H1 (cell line): ENCODE measurements at regions not wholly inside any gene's neighbourhood (a gene's known extent, or its start where the extent isn't known, plus 50 kb on each side); places are given as distances from the start of the nearest gene placed in this dataset.

Experiments
- CTCF ChIA-PET: fragments of 300-600 bp; sonication (Branson Sonifier 250); formaldehyde crosslinking; loops from one replicate; lab custom pipeline; 2021; ENCODE audit not compliant: partially characterized antibody; lab: Charles Lee
- POLR2A ChIA-PET: fragments of 300-600 bp; sonication (Branson Sonifier 250); formaldehyde crosslinking; loops from one replicate; lab custom pipeline; 2021; ENCODE audit warnings: inconsistent platforms; ENCODE audit not compliant: partially characterized antibody; lab: Charles Lee
- DNase-seq, 2 experiments: peaks; one replicate each; pipeline versions ENCODE4 v3.0.0 to v3.0.0-alpha.2; 2010 to 2022; ENCODE audit warnings: low spot score in 2 of 2, low read depth in 1 of 2, mixed read lengths in 1 of 2
- FAIRE-seq: peaks from 2 replicates; lab custom pipeline; 2011; peaks lifted over from hg19 to GRCh38; lab: Jason Lieb, UNC
- H2AFZ ChIP-seq: 2 replicates; pipeline ENCODE4 v1.8.1; 2012; ENCODE audit warnings: low read length, inconsistent platforms
- H2AK5ac ChIP-seq: 2 replicates; pipeline ENCODE4 v1.6.1; 2013; ENCODE audit warnings: low read depth, low read length
- H2BK120ac ChIP-seq: replicated peaks from 2 replicates; pipeline ENCODE3; 2013; ENCODE audit warnings: low read depth, low read length, inconsistent platforms
- H2BK12ac ChIP-seq: 2 replicates; pipeline ENCODE4 v1.6.1; 2013; ENCODE audit warnings: low read depth, low read length
- H2BK15ac ChIP-seq: 2 replicates; pipeline ENCODE4 v1.6.1; 2013; ENCODE audit warnings: low read length
- H2BK20ac ChIP-seq: 2 replicates; pipeline ENCODE4 v1.6.1; 2013; ENCODE audit warnings: low read length
- H2BK5ac ChIP-seq: 2 replicates; pipeline ENCODE4 v1.6.1; 2013; ENCODE audit warnings: low read depth, low read length
- H3K14ac ChIP-seq: 2 replicates; pipeline ENCODE4 v1.6.1; 2013; ENCODE audit warnings: inconsistent platforms; ENCODE audit not compliant: insufficient read length
- H3K18ac ChIP-seq: 2 replicates; pipeline ENCODE4 v1.6.1; 2013; ENCODE audit warnings: low read length; ENCODE audit errors: extremely low read depth
- H3K23ac ChIP-seq: 2 replicates; pipeline ENCODE4 v1.6.1; 2013; ENCODE audit warnings: inconsistent platforms; ENCODE audit not compliant: insufficient read length
- H3K23me2 ChIP-seq: 2 replicates; pipeline ENCODE4 v1.6.1; 2013; ENCODE audit warnings: low read depth, low read length
- H3K27ac ChIP-seq: 2 replicates; pipeline ENCODE4 v1.6.1; 2011; ENCODE audit warnings: low read depth, low read length, inconsistent platforms
- H3K27me3 ChIP-seq, 4 experiments: replicated peaks in 1 of 4; 1 replicate in 1 of 4; 2 replicates in 3 of 4; pipeline versions ENCODE4 v1.6.1 to v1.8.1; 2011 to 2013; ENCODE audit warnings: low read length in 3 of 4, mild to moderate bottlenecking in 3 of 4, inconsistent platforms in 2 of 4, mixed read lengths in 2 of 4, moderate library complexity in 1 of 4; ENCODE audit not compliant: control insufficient read depth in 3 of 4, insufficient read depth in 3 of 4; ENCODE audit errors: extremely low read depth in 1 of 4
- H3K36me3 ChIP-seq, 4 experiments: 2 replicates each; pipeline versions ENCODE4 v1.6.1 to v1.8.1; 2011 to 2013; ENCODE audit warnings: mild to moderate bottlenecking in 4 of 4, low read length in 3 of 4, moderate library complexity in 2 of 4, control low read depth in 1 of 4, inconsistent platforms in 1 of 4; ENCODE audit not compliant: insufficient read depth in 4 of 4, control insufficient read depth in 2 of 4
- H3K4ac ChIP-seq: replicated peaks from 2 replicates; pipeline ENCODE3; 2013; ENCODE audit warnings: low read length, low read depth, mixed read lengths, inconsistent platforms; ENCODE audit not compliant: insufficient read length
- H3K4me1 ChIP-seq, 4 experiments: replicated peaks in 1 of 4; 1 replicate in 1 of 4; 2 replicates in 3 of 4; pipeline versions ENCODE4 v1.6.1 to v1.8.1; 2011 to 2013; ENCODE audit warnings: low read length in 3 of 4, inconsistent platforms in 2 of 4, mixed read lengths in 1 of 4; ENCODE audit not compliant: insufficient read depth in 4 of 4, control insufficient read depth in 3 of 4
- H3K4me2 ChIP-seq, 2 experiments: 2 replicates each; pipeline versions ENCODE4 v1.6.1 to v1.8.1; 2011 to 2013; ENCODE audit warnings: low read depth in 2 of 2, low read length in 2 of 2, control low read depth in 1 of 2, inconsistent platforms in 1 of 2, mild to moderate bottlenecking in 1 of 2; ENCODE audit not compliant: insufficient read depth in 1 of 2
- H3K4me3 ChIP-seq, 4 experiments: fragments of 200-600, 300-600 bp in 1 of 4; sonication (generic), shearing (Covaris generic), sonication (Bioruptor Twin) in 1 of 4; 2 replicates each; pipeline versions ENCODE4 v1.5.1 to v1.8.1; 2011 to 2016; ENCODE audit warnings: low read length in 4 of 4, low read depth in 3 of 4, control low read depth in 2 of 4, inconsistent platforms in 2 of 4, mild to moderate bottlenecking in 2 of 4, mixed read lengths in 1 of 4, moderate library complexity in 1 of 4; ENCODE audit not compliant: insufficient read depth in 2 of 4; ENCODE audit errors: extremely low read depth in 1 of 4
- H3K56ac ChIP-seq: replicated peaks from 2 replicates; pipeline ENCODE3; 2013; ENCODE audit warnings: low read depth, mild to moderate bottlenecking, mixed read lengths, low read length, inconsistent platforms; ENCODE audit not compliant: insufficient read length
- H3K79me1 ChIP-seq: 2 replicates; pipeline ENCODE4 v1.6.1; 2013; ENCODE audit warnings: low read depth, low read length, control low read depth
- H3K79me2 ChIP-seq, 2 experiments: 2 replicates each; pipeline versions ENCODE4 v1.6.1 to v1.8.1; 2012 to 2013; ENCODE audit warnings: low read length in 2 of 2, mild to moderate bottlenecking in 2 of 2, inconsistent platforms in 1 of 2; ENCODE audit not compliant: insufficient read depth in 2 of 2, control insufficient read depth in 1 of 2
- H3K9ac ChIP-seq, 4 experiments: replicated peaks in 1 of 4; 1 replicate in 1 of 4; 2 replicates in 3 of 4; pipeline versions ENCODE4 v1.6.1 to v1.8.1; 2011 to 2013; ENCODE audit warnings: low read depth in 3 of 4, low read length in 3 of 4, control low read depth in 2 of 4, mild to moderate bottlenecking in 2 of 4, moderate library complexity in 2 of 4, inconsistent platforms in 1 of 4; ENCODE audit errors: extremely low read depth in 1 of 4
- H3K9me3 ChIP-seq, 2 experiments: 2 replicates each; pipeline versions ENCODE4 v1.6.1 to v1.8.1; 2012 to 2013; ENCODE audit warnings: mild to moderate bottlenecking in 2 of 2, moderate library complexity in 2 of 2, control low read depth in 1 of 2, inconsistent platforms in 1 of 2, low read depth in 1 of 2, low read length in 1 of 2, mixed read lengths in 1 of 2; ENCODE audit not compliant: insufficient read depth in 2 of 2
- H4K20me1 ChIP-seq, 2 experiments: replicated peaks in 1 of 2; 2 replicates each; pipeline versions ENCODE3 to v1.8.1; 2011 to 2013; ENCODE audit warnings: inconsistent platforms in 2 of 2, low read length in 2 of 2, mild to moderate bottlenecking in 1 of 2; ENCODE audit not compliant: insufficient read depth in 2 of 2, control insufficient read depth in 1 of 2
- H4K5ac ChIP-seq: 2 replicates; pipeline ENCODE4 v1.6.1; 2013; ENCODE audit warnings: low read length, low read depth, mixed read lengths, inconsistent platforms; ENCODE audit not compliant: insufficient read length
- H4K8ac ChIP-seq: 2 replicates; pipeline ENCODE4 v1.8.0; 2013; ENCODE audit warnings: mild to moderate bottlenecking, moderate library complexity, low read length, inconsistent platforms; ENCODE audit not compliant: insufficient read depth; ENCODE audit errors: extremely low read depth
- H4K91ac ChIP-seq: replicated peaks from 2 replicates; pipeline ENCODE3; 2013; ENCODE audit warnings: low read length, mixed read lengths, inconsistent platforms; ENCODE audit not compliant: insufficient read length
- ASH2L ChIP-seq: fragments of 200-600, 300-600 bp; sonication (generic); IDR thresholded peaks from one replicate; pipeline ENCODE4 v1.7.1; 2017; ENCODE audit warnings: low read length
- BCL11A ChIP-seq, 2 experiments: IDR thresholded peaks; one replicate each; pipeline ENCODE4 v1.6.1; 2011; ENCODE audit warnings: low read depth in 2 of 2, low read length in 2 of 2, mild to moderate bottlenecking in 2 of 2
- CHD2 ChIP-seq: IDR thresholded peaks from 2 replicates; pipeline ENCODE4 v1.6.1; 2012; ENCODE audit warnings: low read length, improper control_type of control experiment
- GTF2F1 ChIP-seq: IDR thresholded peaks from 2 replicates; pipeline ENCODE4 v1.6.1; 2012; ENCODE audit warnings: low read depth, low read length, improper control_type of control experiment, borderline replicate concordance
- HDAC2 ChIP-seq, 2 experiments: fragments of 300-600 bp in 1 of 2; sonication (generic) in 1 of 2; IDR thresholded peaks; 2 replicates each; pipeline ENCODE4 v1.6.1; 2011 to 2012; ENCODE audit warnings: low read depth in 2 of 2, low read length in 2 of 2, mild to moderate bottlenecking in 2 of 2, moderate library complexity in 2 of 2, borderline replicate concordance in 1 of 2, inconsistent platforms in 1 of 2
- KDM4A ChIP-seq: IDR thresholded peaks from one replicate; pipeline ENCODE4 v1.7.1; 2012; ENCODE audit warnings: low read depth, mild to moderate bottlenecking, moderate library complexity, low read length, inconsistent platforms; ENCODE audit not compliant: severe bottlenecking
- MAFK ChIP-seq: IDR thresholded peaks from 2 replicates; pipeline ENCODE4 v1.6.1; 2012; ENCODE audit warnings: low read depth, mild to moderate bottlenecking, improper control_type of control experiment, low read length
- PHF8 ChIP-seq: fragments of 200-600 bp; sonication (generic); conservative IDR thresholded peaks from 2 replicates; pipeline ENCODE4 v1.7.1; 2012; ENCODE audit warnings: low read depth, mild to moderate bottlenecking, inconsistent platforms, low read length, moderate library complexity
- SIRT6 ChIP-seq: IDR thresholded peaks from one replicate; pipeline ENCODE4 v1.7.1; 2012; ENCODE audit warnings: low read length, inconsistent platforms
- SP2 ChIP-seq: IDR thresholded peaks from 2 replicates; pipeline ENCODE4 v1.6.1; 2012; ENCODE audit warnings: mild to moderate bottlenecking, low read length, inconsistent platforms
- TCF12 ChIP-seq: IDR thresholded peaks from 2 replicates; pipeline ENCODE4 v1.6.1; 2011; ENCODE audit warnings: low read depth, mild to moderate bottlenecking, low read length
- TEAD4 ChIP-seq: IDR thresholded peaks from 2 replicates; pipeline ENCODE4 v1.6.1; 2012; ENCODE audit warnings: low read depth, low read length, inconsistent platforms, mixed read lengths
- WGBS, 2 experiments: shearing (Covaris generic) in 1 of 2; methylation state at CpG; one replicate each; pipeline versions ENCODE4 v1.1.6 to v1.1.7; 2013 to 2015; ENCODE audit warnings: low lambda C conversion rate in 2 of 2, mixed read lengths in 2 of 2, inconsistent platforms in 1 of 2, low coverage in 1 of 2, missing lambda C conversion rate in 1 of 2; ENCODE audit not compliant: insufficient replicate concordance in 2 of 2, insufficient coverage in 1 of 2, insufficient read length in 1 of 2; ENCODE audit errors: extremely low coverage in 1 of 2, missing lambda C conversion rate in 1 of 2; 5-methylcytosine and 5-hydroxymethylcytosine counted together
- TF ChIP-seq, protein P1 (sequence below), 3 experiments: IDR thresholded peaks; 1 replicate in 2 of 3; 2 replicates in 1 of 3; pipeline versions ENCODE4 v1.5.1 to v1.6.1; 2011; ENCODE audit warnings: low read length in 3 of 3, mild to moderate bottlenecking in 3 of 3, inconsistent platforms in 2 of 3, low read depth in 1 of 3, moderate library complexity in 1 of 3; ENCODE audit not compliant: insufficient read depth in 1 of 3; ENCODE audit errors: control extremely low read depth in 1 of 3

DNA sequence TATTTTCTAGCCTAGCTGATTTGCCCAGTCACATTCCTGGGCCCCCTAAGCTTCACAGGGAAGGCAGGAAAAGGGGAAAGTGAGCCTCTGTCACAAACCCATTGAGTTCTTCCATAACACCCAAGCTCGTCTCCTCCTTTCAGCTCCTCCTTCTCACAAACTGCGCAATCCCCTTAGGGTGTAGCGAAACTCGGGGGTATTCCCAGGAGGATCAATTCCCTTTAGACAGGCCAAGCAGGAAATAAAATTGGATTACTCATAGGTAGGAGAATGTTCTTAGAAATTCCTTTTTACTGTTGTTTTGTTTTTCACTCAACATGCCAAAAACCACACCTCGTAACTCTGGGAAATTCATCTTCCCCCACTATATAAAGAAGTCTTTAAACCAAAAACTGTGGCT, 139.3 kb downstream of the IRS2 start:
- 85% methylated on average over 5 of the region's 5 CpGs; no CpG with 5 or more reads in 1 of the 2 experiments for WGBS, 2 experiments
- Histone ChIP-seq H3K23me2 (no peaks in the 10 kb centered on the region), H4K91ac (no peak overlapping the region), H2BK15ac (no peak overlapping the region), H3K18ac (no peak overlapping the region), H3K4me1 (no peaks in the 10 kb centered on the region), H3K9me3 (no peaks in the 10 kb centered on the region), H3K56ac (no peak overlapping the region), H3K79me1 (no peaks in the 10 kb centered on the region), H3K27ac (no peak overlapping the region), H3K36me3 (no peaks in the 10 kb centered on the region), H3K4ac (no peak overlapping the region), H2BK20ac (no peak overlapping the region), H3K9ac (no peak overlapping the region), H2AK5ac (no peak overlapping the region), H3K4me2 (no peak overlapping the region), H4K8ac (no peak overlapping the region), H2BK5ac (no peak overlapping the region), H3K4me3 (no peak overlapping the region), H4K20me1 (no peaks in the 10 kb centered on the region), H3K27me3 (no peaks in the 10 kb centered on the region), H3K23ac (no peak overlapping the region), H2BK120ac (no peak overlapping the region), H3K14ac (no peak overlapping the region), H2BK12ac (no peak overlapping the region), H2AFZ (no peak overlapping the region), H4K5ac (no peak overlapping the region), H3K79me2 (no peaks in the 10 kb centered on the region)
- CTCF ChIA-PET, result no interaction called here
- POLR2A ChIA-PET, result no interaction called here
- no peak for FAIRE-seq
- no peak for DNase-seq
- TF ChIP-seq BCL11A (IDR thresholded peaks at IDR 0.05; ENCODE audit: low read depth in 2 of 2, low read length in 2 of 2) (no peak), SIRT6 (no peak), ASH2L (no peak), SP2 (no peak), CHD2 (no peak), HDAC2 (IDR thresholded peaks at IDR 0.05; ENCODE audit: borderline replicate concordance in 1 of 2, low read depth in 2 of 2, low read length in 2 of 2) (no peak), KDM4A (no peak), TEAD4 (no peak), PHF8 (no peak), MAFK (no peak), TCF12 (no peak), GTF2F1 (no peak)
- TF ChIP-seq, protein P1, sequence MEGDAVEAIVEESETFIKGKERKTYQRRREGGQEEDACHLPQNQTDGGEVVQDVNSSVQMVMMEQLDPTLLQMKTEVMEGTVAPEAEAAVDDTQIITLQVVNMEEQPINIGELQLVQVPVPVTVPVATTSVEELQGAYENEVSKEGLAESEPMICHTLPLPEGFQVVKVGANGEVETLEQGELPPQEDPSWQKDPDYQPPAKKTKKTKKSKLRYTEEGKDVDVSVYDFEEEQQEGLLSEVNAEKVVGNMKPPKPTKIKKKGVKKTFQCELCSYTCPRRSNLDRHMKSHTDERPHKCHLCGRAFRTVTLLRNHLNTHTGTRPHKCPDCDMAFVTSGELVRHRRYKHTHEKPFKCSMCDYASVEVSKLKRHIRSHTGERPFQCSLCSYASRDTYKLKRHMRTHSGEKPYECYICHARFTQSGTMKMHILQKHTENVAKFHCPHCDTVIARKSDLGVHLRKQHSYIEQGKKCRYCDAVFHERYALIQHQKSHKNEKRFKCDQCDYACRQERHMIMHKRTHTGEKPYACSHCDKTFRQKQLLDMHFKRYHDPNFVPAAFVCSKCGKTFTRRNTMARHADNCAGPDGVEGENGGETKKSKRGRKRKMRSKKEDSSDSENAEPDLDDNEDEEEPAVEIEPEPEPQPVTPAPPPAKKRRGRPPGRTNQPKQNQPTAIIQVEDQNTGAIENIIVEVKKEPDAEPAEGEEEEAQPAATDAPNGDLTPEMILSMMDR (IDR thresholded peaks at IDR 0.05; ENCODE audit: control extremely low read depth in 1 of 3, insufficient read depth in 1 of 3, low read depth in 1 of 3, low read length in 3 of 3), result no peak
